HepG2 (cell line): ENCODE measurements at regions not wholly inside any gene's neighbourhood (a gene's known extent, or its start where the extent isn't known, plus 50 kb on each side); places are given as distances from the start of the nearest gene placed in this dataset.

Source experiments
- TRIM22 ChIP-seq: fragments of 450-650 bp; IDR thresholded peaks from 2 replicates; pipeline ENCODE4 v1.6.1; 2017
- ZBTB46 ChIP-seq: sonication (generic); formaldehyde crosslinking; IDR thresholded peaks from 2 replicates; pipeline ENCODE4 v1.4.0; 2020; ENCODE audit warnings: mild to moderate bottlenecking, missing genetic modification reagents, borderline replicate concordance

GRCh38 chr5:28473531-28474107 lies 1435.2 kb upstream of the CDH9 start:
- no peak for TF ChIP-seq ZBTB46 (CRISPR knock-in tag)
- no peak for TF ChIP-seq TRIM22
